ENCODE measurements at regions not wholly inside any gene's neighbourhood (a gene's known extent, or its start where the extent isn't known, plus 50 kb on each side); places are given as distances from the start of the nearest gene placed in this dataset.

- Histone ChIP-seq H3K36me3 (ENCODE audit: control insufficient read depth, insufficient read depth, low read length) (no peaks in the 10 kb centered on the region), H2BK20ac (ENCODE audit: low read depth, low read length) (no peak overlapping the region), H3K18ac (ENCODE audit: low read depth, low read length) (no peak overlapping the region), H3K9me3 (ENCODE audit: control insufficient read depth, insufficient read depth, low read length) (peaks cover 8% of the 10 kb centered on the region), H3K27me3 (ENCODE audit: control insufficient read depth, insufficient read depth, low read length) (no peaks in the 10 kb centered on the region), H3K4ac (ENCODE audit: low read depth, low read length) (no peak overlapping the region), H3K27ac (ENCODE audit: insufficient read depth, low read length) (no peak overlapping the region), H3K23ac (ENCODE audit: low read depth, low read length) (no peak overlapping the region), H2AFZ (replicated peaks; ENCODE audit: low read length, poor library complexity) (no peak overlapping the region), H3K9ac (ENCODE audit: low read depth, low read length) (no peak overlapping the region), H3K4me2 (ENCODE audit: low read depth, low read length) (no peak overlapping the region), H2AK9ac (replicated peaks; ENCODE audit: low read depth, low read length, poor library complexity) (no peak overlapping the region), H4K8ac (ENCODE audit: low read depth in 2 of 2, low read length in 2 of 2) (no peak overlapping the region), H3K14ac (replicated peaks; ENCODE audit: low read depth, low read length) (no peak overlapping the region), H4K20me1 (ENCODE audit: insufficient read depth, low read length) (no peaks in the 10 kb centered on the region), H2BK120ac (ENCODE audit: low read depth, low read length) (no peak overlapping the region), H2BK15ac (ENCODE audit: low read depth, low read length) (no peak overlapping the region), H4K91ac (ENCODE audit: insufficient read depth, low read depth, low read length) (no peak overlapping the region), H3K4me3 (ENCODE audit: insufficient read depth, low read depth, low read length) (no peak overlapping the region), H2AK5ac (ENCODE audit: low read depth, low read length) (no peak overlapping the region), H3K56ac (ENCODE audit: extremely low read depth, insufficient read depth, low read length) (no peak overlapping the region), H4K5ac (ENCODE audit: low read depth, low read length) (no peak overlapping the region), H2BK5ac (ENCODE audit: low read depth, low read length, poor library complexity, severe bottlenecking) (no peak overlapping the region), H3K9me1 (ENCODE audit: insufficient read depth, low read length) (no peaks in the 10 kb centered on the region), H3K79me1 (ENCODE audit: low read depth in 1 of 2, low read length in 2 of 2) (no peaks in the 10 kb centered on the region), H3K4me1 (ENCODE audit: control insufficient read depth, insufficient read depth, low read length) (no peaks in the 10 kb centered on the region)
- dilution Hi-C loops (cut with HindIII; ENCODE audit: low sequenced_read_pairs, unreplicated experiment), result no loop called here
- ChIA-PET CTCF (interaction anchor here (0.5 kb wide), 1 partner anchor 1105 kb away, joined by 3 read pairs; no protein-coding TSS in a partner anchor), POLR2A (ENCODE audit: unreplicated experiment) (no interaction called here)
- DNase-seq (no peak), ATAC-seq (ENCODE audit: low read depth) (no peak)
- in situ Hi-C loops (cut with MboI; ENCODE audit: low sequenced_read_pairs), result no loop called here
- TF ChIP-seq USF2 (IDR thresholded peaks at IDR 0.05; ENCODE audit: low read depth, low read length), result no peak
- TF ChIP-seq CHD1 (IDR thresholded peaks at IDR 0.05; ENCODE audit: low read depth, low read length), result no peak
- TF ChIP-seq POLR2A (IDR thresholded peaks at IDR 0.05; ENCODE audit: low read depth, low read length), result no peak
- no peak for TF ChIP-seq SMC3 (IDR thresholded peaks at IDR 0.05; ENCODE audit: low read depth, low read length)
- TF ChIP-seq RAD21 (IDR thresholded peaks at IDR 0.05; ENCODE audit: low read length), result no peak
- no peak for TF ChIP-seq BHLHE40 (IDR thresholded peaks at IDR 0.05; ENCODE audit: low read depth, low read length)
- TF ChIP-seq NFE2L2 (IDR thresholded peaks at IDR 0.05; ENCODE audit: low read depth, low read length), result no peak
- TF ChIP-seq MXI1 (IDR thresholded peaks at IDR 0.05; ENCODE audit: borderline replicate concordance, low read depth, low read length), result no peak
- TF ChIP-seq RFX5 (IDR thresholded peaks at IDR 0.05; ENCODE audit: low read depth, low read length), result no peak
- no peak for TF ChIP-seq CEBPB (IDR thresholded peaks at IDR 0.05; ENCODE audit: low read depth, low read length)
- TF ChIP-seq MAZ (IDR thresholded peaks at IDR 0.05; ENCODE audit: borderline replicate concordance, low read depth, low read length), result no peak
- TF ChIP-seq RCOR1 (IDR thresholded peaks at IDR 0.05; ENCODE audit: insufficient replicate concordance, low read length), result no peak
- TF ChIP-seq CTCF (conservative IDR thresholded peaks at IDR 0.05; ENCODE audit: low read depth, low read length), result no peak
- TF ChIP-seq FOS (IDR thresholded peaks at IDR 0.05; ENCODE audit: low read depth, low read length), result no peak
- no peak for TF ChIP-seq ELK1 (IDR thresholded peaks at IDR 0.05; ENCODE audit: borderline replicate concordance, low read depth, low read length)
- no peak for TF ChIP-seq MAFK (IDR thresholded peaks at IDR 0.05; ENCODE audit: low read depth, low read length)
- no TSS peak for BruUV-seq (replicated peaks)
- intact Hi-C loops (cut with micrococcal nuclease), result no loop called here
- no CpG with 5 or more reads among the region's 8 CpGs for WGBS, 2 experiments (ENCODE audit: extremely low coverage in 2 of 2, insufficient read length in 1 of 2)
Measured at GRCh38 chr14:66022526-66022925, 463.6 kb upstream of the CCDC196 start.
